NCI-H1048 (cell line): ENCODE measurements at regions not wholly inside any gene's neighbourhood (a gene's known extent, or its start where the extent isn't known, plus 50 kb on each side); places are given as distances from the start of the nearest gene placed in this dataset.
A peak's percentile ranks its signal among the peaks of the same experiment; 100 is the strongest.

Experiments
- DNase-seq: peaks from one replicate; lab custom pipeline; 2025; lab: John Stamatoyannopoulos, UW

DNA sequence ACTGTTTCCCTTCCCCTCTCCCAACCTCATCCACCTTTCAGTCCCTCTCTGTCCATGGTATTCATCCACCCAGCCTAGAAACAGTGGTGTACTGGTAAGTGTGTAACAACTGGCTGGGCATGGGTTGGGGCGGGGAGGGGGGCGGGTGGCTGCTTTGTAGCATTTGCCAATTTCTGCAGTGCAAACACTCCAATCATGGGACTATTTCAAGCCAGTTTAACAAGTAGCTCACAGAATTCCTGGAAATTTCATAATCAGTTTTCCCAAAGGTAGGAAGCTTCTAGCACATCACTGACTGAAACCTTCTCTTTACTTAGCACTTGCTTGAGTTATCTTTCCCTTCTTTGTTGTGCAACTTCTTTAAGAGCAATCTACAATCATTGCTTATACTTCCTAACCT lies 100.8 kb upstream of the WASF3 start:
- DNase-seq = no peak

- DNase-seq = no peak
These were observed 100.3 kb upstream of the WASF3 start for GRCh38 chr13:26457212-26457611.

DNA sequence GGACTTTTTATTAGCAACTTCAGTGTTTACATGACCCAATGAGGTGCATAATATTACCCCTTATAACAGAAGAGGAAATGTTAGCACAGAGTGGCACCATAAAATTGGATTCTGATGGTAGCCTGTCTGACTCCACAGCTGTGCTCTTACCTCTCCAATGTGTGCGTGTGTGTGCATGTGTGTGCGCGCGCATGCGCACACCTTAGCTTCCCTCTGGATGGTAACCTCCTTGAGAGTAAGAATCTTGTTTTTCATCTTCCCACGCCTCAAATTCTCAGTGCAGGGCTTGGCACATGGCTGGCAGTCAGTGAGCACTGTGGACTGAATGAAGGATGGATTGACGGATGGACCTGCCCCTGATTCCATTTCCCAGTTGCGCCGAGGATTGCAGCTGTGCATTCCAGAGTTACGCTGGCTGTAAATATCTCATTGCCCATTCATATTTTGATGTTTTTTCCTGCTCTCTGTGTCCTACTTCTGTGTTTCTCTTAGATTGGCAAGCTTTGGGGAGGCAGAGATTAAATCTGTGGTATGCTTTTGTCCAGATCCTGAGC lies 99.2 kb upstream of the WASF3 start:
- DNase-seq = no peak

DNA sequence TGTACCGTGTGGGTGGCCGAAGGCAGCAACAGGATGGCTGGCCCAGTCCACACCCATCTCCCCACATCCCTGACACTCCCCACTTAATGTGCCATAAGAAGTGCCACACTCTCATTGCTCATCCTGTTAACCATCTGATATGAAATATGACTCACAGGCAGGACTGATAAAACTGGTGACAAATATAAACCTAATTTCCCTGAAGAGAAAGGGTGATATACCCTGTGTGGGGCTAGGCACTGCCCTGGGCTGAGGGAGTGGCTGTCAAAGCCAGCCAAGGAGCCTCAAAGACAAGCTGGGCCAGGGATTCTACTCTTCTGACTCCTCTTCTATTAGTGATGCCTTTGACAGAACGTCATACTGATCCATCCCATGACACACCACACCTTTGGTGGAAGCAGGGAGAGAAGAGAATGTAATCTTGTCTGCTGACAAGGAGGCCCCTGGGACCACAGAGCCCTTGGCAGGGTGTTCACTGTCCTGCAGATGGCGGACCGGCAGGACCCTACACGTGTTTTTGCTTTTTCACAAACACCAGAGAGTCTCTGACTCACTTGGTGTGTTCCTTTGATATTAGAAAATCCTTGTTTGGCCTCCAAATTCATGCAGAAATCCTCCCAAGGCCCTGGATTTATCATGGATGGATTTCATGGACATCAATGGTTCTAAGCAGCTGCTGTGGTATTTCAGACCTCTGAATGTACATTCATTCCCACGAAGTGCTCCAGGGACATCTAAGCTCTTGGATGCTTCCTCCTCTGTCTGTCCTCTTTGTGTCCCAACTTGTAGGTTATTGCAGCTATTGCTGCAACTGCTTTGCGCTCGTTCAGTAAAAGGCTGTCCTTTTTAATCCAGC lies 98.0 kb upstream of the WASF3 start:
- DNase-seq = no peak

- DNase-seq = no peak
These were observed 96.8 kb upstream of the WASF3 start for GRCh38 chr13:26460648-26461047.

DNA sequence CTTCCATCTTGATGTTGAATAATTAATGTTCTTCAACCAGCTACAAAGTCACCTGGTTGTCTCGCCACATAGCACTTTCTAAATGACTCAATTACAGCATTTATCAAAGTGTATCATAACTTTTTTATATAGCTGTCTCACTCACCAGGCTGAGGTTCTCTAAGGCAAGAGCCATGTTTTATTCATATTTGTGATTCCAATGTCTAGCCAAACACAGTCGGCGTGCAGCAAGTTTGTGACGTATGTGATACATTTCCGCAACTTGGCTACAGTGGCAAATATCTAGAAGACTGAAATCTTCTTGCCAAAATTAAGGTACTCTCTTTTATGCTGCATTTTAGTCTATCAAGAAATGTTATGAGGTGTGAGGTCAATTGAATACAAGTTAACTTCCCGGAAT lies 94.2 kb upstream of the WASF3 start:
- no peak for DNase-seq

DNA sequence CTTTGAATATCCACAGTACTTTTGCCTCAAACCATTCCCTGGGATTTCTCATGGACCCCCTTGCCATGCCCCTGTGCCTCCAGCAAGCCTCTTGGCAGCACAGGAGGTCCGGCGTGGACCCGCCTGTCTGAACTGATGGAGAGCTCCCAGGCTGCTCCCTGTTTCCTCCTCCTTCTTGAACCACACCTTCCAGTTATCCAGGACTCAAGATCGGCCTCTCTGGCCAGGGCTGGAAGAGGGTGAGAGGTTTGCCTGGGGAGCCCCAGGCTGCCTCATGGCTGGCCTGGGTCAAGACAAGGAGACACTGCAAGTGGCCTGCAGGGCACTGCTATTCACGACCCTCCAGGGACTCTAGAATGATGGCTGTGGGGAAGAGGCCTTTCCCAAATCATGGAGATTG lies 93.6 kb upstream of the WASF3 start:
- no peak for DNase-seq

DNA sequence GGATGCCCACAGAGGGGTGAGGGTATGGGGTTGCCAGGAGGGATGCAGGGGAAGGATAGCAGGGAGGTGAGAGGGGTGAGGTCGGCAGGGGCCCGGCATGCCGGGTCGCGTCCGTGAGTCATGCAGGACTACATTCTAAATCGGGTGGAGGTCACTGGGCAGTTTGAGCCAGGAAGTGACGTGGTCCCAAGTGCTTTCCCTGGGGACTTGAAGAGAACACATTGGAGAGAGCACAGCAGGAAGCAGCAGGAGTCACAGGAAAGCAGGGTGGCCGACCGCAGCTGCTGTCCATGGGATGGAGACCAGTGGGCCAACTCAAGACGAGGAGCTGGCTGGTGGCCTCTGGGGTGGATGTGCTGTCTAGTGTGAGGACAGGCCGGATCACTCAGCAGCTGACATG lies 92.0 kb upstream of the WASF3 start:
- no peak for DNase-seq

DNA sequence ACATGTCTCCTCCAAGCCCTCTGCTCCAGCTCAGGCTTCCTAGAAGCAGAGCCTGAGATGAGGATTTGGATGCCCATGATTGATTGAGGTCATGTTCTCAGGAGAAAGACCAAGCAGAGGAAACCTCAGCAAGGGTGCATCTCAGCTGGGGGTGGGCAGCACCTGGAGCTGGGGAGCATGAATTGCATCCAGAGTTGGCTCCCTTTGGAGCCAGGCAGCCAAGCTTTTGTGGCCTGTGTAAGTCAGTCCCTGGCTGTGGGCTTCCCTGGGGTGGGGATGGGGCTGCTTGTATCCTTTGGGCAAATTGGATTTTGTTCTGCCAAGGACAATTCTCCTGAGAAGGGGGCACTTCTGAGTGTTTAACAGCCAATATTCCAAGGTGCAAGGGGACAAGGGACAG lies 91.5 kb upstream of the WASF3 start:
- no peak for DNase-seq

DNA sequence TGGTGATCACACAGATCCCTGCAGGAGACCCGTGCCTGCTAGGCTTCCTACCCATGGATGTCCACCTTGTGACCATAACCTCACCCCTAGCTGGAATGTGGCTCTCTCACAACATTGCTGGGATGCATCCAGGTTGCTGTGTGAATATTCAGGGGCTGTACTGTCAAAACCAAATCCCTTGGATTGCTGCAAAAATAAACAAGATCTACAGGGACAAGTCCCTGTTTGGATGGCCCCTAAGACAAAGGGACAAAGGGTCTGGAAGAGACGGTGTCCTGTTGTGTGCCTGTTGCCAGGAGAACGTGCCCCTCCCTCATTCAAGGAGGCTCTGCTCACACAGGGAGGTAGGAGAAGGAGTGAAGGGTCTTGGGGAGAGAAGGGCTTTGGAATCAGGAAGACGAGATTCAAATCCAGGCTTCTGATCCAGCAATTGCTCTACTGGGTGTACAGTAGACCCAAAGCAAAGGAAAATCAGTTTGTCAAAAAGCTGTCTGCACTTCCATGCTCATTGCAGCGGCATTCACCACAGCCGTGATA lies 89.2 kb upstream of the WASF3 start:
- DNase-seq = no peak

GRCh38 chr13:26469602-26470001 lies 87.9 kb upstream of the WASF3 start:
- DNase-seq = no peak

GRCh38 chr13:26471807-26472206 lies 85.7 kb upstream of the WASF3 start:
- DNase-seq = no peak

DNA sequence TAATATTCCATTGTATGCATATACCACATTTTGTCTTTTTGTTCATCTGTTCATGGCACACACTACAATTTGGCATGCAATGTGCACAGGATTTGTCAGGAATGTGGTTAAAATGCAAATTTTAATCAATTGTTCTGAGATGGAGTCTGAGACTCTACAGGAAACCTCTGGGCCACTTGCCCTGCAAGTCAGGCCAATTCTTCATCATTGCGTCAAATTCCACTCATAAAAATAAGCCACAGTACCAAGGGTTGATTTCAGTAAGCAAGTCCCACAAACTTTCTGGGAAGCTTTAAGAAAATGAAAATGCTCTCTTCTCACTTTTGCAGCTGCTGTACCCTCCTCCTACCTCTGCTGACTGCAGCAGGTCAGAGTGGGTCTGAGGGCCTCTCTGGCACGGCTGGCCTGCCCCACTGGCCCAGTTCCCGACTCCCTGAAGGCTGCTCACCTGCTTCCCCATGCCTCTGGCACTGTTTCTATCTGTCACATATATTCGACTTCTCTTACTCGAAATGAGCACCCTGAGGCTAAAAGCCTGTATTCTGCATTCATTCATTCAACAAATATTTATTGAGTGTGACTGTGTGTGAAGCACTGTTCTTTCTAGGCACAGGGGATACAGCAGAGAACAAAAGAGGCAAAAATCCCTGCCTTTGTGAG lies 83.8 kb upstream of the WASF3 start:
- DNase-seq = no peak

GRCh38 chr13:26474286-26474685 lies 83.2 kb upstream of the WASF3 start:
- no peak for DNase-seq

DNA sequence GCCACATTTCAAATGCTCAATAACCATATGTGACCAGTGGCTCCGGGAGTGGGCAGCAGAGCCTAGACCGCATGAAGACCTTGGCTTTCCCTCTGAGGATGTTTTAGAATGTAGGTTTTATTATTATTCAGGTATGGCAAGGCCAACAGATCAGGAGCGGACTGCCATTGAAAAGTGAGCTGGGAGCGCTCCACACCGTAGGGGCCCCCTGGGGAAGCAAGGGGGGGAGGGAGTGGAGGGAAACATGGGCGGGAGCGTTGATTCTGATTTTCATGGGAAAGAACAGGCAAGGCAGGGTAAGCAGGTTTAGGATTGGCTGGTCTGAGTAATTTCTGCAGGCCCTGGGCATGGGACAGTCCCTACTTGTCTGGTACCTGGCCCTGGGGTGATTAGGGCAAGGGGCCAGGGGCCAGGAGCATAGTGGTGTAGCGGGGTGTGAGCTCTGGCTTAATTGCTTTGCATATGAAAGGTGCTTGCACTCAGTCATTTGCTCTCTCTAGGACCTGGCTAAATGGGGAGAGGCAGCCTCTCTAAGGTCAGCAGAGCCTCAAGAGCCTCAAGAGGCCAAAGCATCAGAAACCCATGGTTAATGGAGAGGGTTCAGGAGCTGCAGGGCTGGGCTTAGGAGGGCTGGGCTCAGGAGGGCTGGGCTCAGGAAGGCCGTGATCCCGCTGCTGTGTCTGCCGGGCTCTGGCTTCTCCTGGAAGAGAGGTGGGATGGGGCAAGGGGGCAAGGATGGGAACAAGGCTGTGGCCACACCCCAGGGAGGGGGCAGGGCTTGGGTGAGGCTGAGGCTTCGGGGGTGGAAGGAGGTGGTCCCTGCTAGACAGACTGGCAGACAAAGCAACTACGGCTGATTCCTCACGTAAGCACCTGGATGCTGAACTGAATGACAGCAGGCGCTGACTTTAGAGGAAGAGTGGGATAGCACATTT lies 82.0 kb upstream of the WASF3 start:
- DNase-seq = no peak

GRCh38 chr13:26476111-26476781 lies 81.2 kb upstream of the WASF3 start:
- DNase-seq = no peak

DNA sequence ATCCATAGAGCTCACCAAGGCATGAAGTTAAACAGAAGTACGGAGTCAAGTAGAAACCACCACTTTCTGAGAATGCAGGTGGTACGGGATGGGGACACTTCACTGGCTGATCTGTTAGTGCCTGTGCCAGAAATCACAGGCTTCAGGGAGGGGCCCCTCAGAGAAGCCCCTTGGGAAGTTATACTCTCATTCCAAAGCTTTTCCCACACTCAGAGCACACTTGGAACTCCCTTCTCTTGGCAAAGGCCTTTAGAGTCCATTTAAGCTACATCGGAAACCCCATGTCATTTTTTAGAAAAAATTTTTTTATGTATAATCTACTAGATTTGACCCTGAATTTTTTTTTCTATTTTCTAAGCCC lies 80.7 kb upstream of the WASF3 start:
- no peak for DNase-seq

- DNase-seq = no peak
These were observed 79.8 kb upstream of the WASF3 start for GRCh38 chr13:26477681-26478080.

DNA sequence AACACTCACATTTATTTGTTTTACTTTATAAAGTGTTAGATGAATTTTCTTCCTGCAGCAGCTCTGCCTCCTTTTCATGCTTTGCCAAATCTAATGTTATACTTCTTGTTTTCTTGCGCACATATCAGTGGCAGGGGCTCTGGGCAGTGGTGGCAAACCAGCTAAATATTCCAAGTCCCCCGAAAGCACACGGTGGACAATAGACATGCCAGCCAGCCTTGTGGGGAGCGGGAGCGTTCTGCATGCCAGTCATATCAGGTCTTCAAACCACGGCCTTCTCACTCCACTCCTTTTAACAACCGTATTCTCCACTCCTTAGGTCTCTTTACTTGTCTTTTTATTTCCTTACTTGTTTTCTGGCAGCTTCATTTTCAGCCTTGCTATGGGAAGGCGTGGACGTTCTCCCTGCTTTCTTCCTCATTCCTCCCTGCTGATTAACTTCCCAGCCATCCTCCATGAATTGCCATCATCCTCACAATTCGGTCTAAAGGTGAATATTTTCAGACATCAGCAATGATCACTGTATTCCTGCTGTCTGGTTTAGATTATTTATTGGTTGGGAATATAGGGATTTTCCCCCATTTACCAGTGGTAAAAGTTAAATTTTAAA lies 77.1 kb upstream of the WASF3 start:
- DNase-seq = no peak

DNA sequence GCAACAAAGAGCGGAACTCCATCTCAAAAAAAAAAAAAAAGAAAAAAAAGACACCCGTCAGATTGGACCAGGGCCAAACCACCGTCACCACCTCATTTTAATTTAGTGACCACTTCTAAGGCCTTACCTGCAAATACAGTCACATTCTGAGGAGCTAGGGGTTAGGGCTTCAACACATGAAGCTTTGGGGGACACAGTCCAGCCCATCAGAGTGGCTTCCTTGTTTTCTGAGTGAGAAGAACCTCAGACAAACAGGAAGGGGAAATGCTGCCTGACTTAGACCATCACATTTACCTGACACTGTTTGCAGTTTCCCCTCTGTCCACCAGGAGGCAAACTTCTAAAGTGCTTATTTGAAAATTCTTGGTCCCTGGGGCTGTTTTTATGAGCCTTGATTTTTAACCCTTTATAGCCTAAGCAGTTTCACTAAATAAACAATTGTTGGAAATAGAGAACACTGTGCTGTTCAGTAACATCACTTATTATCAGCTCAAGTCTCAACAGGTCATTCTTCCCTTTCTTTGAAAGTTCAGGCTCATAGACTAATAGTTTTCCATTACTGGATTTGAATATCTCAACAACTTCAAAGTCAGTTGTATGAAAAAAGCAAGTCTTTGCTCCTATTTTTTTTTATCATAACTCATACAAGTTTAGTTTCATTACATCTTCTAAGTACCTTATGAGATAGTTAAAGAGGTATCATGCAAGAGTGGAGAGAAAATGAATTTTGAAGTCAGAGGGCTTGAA lies 74.9 kb upstream of the WASF3 start:
- DNase-seq = peak; percentile 10
